GM18861 (cell line): ENCODE measurements at regions not wholly inside any gene's neighbourhood (a gene's known extent, or its start where the extent isn't known, plus 50 kb on each side); places are given as distances from the start of the nearest gene placed in this dataset.

Experiments
- ATAC-seq: cut with Tn5 transposase; IDR thresholded peaks from one replicate; pipeline ENCODE4 v1.9.1; 2021; ENCODE audit not compliant: unreplicated experiment

- ATAC-seq, result peak; percentile 74
Measured at GRCh38 chr10:75294866-75295701, 59.3 kb upstream of the COMTD1 start.

DNA sequence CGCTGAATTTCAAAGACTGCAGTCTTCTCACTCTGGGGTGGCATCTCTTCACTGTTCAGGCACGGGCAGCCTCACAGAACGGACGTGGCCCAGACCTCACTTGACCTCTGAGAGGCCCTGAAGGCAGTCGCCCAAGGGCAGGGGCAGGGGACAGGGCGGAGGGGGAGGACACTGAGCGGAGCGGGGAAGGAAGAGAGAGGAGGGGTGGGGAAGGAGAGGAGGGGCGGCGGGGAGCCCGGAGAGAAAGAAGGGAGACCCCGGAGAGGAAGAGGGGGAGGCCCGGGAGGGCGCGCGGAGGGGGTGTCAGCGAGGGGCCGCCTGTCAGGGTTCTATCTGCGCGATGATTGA lies 58.7 kb upstream of the COMTD1 start:
- ATAC-seq, result no peak

DNA sequence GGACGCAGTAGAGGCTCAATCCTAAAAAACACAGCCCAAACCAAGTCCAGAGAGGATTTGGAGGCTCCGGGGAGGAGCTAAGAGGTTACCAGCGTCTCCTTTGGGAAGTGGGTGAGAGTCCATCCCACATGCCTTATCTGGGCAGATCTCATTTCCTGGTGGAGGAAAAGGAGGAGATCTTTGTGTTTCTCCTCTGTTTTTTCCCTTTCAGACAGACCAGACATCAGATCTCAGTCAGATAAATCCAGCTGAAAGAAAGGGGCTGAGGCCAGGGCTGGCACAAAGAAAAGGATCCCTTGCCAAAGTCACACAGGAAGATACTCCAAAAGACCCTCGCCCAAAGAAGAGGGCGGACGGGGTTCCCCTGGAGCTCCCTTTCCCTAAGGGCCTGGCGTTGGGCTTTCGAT lies 58.3 kb upstream of the COMTD1 start:
- no peak for ATAC-seq

DNA sequence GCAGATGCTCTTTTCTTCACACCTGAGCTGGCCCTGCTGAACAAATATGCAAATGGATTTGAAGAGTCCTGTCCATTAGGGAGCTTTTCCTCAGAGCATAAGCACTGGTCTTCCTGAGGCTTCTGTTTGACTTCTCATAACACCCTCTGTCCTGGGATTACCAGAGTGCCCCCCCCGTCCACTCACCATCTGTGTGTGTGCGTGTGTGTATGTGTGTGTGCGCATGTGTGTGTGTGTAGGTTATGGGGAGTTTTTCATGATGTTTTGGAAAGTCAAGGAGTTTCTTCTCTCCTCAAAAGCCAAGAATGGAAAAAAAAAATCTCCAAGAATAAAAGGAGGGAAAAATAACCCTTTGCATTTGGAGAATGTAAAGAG lies 57.7 kb upstream of the COMTD1 start:
- no peak for ATAC-seq

- no peak for ATAC-seq
Measured at GRCh38 chr10:75292794-75293445, 57.2 kb upstream of the COMTD1 start.

DNA sequence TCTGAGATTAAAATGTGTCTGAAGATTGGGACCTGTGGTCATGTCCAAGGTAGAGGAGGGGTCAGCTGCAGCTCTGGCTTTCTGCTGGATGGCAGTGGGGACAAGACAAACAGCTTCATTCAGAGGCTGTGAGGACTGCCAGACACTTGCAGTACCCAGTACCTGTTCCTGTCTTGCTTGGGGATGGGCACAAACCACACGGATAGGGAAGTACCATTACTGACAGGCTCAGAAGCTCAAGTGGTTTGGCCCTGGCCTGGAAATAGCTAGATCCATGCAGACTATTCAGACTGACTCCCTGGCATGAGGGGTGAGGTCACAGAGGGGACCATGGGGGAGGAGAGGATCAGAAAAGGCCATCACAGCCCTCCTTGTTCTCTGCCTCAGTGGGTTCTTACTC lies 56.0 kb upstream of the COMTD1 start:
- no peak for ATAC-seq

DNA sequence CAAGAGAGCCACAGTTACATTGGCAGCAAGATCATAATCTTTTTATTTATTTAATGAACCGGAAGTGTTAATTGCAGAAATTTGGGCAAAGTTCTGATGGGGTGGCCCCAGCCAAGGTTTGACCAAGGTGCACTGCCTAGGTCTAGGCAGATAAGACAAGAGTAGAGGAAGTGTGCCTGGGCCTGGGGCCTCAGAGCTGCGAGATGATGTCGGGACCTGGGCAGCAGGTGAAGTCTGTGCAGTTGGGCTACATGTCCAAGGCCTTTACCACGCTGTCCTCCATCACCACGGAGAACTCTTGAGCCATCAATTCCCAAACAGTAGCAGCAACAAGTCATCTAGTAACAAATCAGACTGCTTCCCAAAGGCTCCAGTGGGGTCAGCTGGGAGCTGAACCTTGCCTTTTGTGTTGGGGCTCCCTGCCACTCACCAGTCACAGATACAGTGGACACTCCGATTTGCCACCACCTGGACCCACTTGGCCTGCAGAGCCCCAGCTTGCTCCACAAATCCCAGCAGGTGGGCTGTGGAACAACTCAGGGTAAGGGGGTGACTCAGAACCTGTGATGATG lies 52.5 kb upstream of the COMTD1 start:
- ATAC-seq, result no peak

- no peak for ATAC-seq
Measured at GRCh38 chr10:75287697-75288096, 51.9 kb upstream of the COMTD1 start.

GRCh38 chr10:75286901-75287300 lies 51.1 kb upstream of the COMTD1 start:
- no peak for ATAC-seq
